Keratinocyte (primary cell): ENCODE measurements at regions not wholly inside any gene's neighbourhood (a gene's known extent, or its start where the extent isn't known, plus 50 kb on each side); places are given as distances from the start of the nearest gene placed in this dataset.

Experiments
- EZH2 ChIP-seq: IDR thresholded peaks from one replicate; pipeline ENCODE4 v1.6.1; 2012; ENCODE audit warnings: inconsistent platforms, mild to moderate bottlenecking, low read length, moderate library complexity
- TF ChIP-seq, protein P1 (sequence below), 3 experiments: IDR thresholded peaks in 1 of 3; conservative IDR thresholded peaks in 1 of 3; optimal IDR thresholded peaks in 1 of 3; 2 replicates in 2 of 3; 3 replicates in 1 of 3; pipeline versions ENCODE3 to v1.5.1; 2011; ENCODE audit warnings: low read length in 3 of 3, mild to moderate bottlenecking in 3 of 3, moderate library complexity in 2 of 3, control low read depth in 1 of 3, inconsistent platforms in 1 of 3; ENCODE audit not compliant: insufficient read depth in 2 of 3; ENCODE audit errors: extremely low read depth in 1 of 3

GRCh38 chr12:111212814-111213456 is 156.0 kb downstream of the PHETA1 start:
- no peak for TF ChIP-seq EZH2
- TF ChIP-seq, protein P1, sequence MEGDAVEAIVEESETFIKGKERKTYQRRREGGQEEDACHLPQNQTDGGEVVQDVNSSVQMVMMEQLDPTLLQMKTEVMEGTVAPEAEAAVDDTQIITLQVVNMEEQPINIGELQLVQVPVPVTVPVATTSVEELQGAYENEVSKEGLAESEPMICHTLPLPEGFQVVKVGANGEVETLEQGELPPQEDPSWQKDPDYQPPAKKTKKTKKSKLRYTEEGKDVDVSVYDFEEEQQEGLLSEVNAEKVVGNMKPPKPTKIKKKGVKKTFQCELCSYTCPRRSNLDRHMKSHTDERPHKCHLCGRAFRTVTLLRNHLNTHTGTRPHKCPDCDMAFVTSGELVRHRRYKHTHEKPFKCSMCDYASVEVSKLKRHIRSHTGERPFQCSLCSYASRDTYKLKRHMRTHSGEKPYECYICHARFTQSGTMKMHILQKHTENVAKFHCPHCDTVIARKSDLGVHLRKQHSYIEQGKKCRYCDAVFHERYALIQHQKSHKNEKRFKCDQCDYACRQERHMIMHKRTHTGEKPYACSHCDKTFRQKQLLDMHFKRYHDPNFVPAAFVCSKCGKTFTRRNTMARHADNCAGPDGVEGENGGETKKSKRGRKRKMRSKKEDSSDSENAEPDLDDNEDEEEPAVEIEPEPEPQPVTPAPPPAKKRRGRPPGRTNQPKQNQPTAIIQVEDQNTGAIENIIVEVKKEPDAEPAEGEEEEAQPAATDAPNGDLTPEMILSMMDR (optimal IDR thresholded peaks at IDR 0.05 in 1 of 3, IDR thresholded peaks at IDR 0.05 in 1 of 3, conservative IDR thresholded peaks at IDR 0.05 in 1 of 3; ENCODE audit: extremely low read depth in 1 of 3, insufficient read depth in 2 of 3, low read length in 3 of 3), result no peak
